Uterus (tissue), 2 donors: ENCODE measurements at regions not wholly inside any gene's neighbourhood (a gene's known extent, or its start where the extent isn't known, plus 50 kb on each side); places are given as distances from the start of the nearest gene placed in this dataset.

ENCODE experiments used
- CTCF ChIP-seq, 4 experiments: fragments of 200-600 bp in 2 of 4; fragments of 450-650 bp in 2 of 4; sonication (generic) in 2 of 4; IDR thresholded peaks; one replicate each; pipeline ENCODE4 v1.5.1; 2016 to 2019; ENCODE audit warnings: antibody characterized with exemption in 4 of 4, mild to moderate bottlenecking in 2 of 4, moderate library complexity in 1 of 4
- POLR2A ChIP-seq, 2 donors: fragments of 450-650 bp; IDR thresholded peaks; one replicate each; pipeline ENCODE4 v1.6.1; 2016; ENCODE audit warnings: antibody characterized with exemption in 2 of 2, mild to moderate bottlenecking in 1 of 2, moderate library complexity in 1 of 2

GRCh38 chr6:97461218-97461617 is 178.2 kb upstream of the MMS22L start:
- TF ChIP-seq POLR2A (IDR thresholded peaks at IDR 0.05) (no peak), CTCF (IDR thresholded peaks at IDR 0.05) (no peak)
